Mammary epithelial cell (primary cell): ENCODE measurements at regions not wholly inside any gene's neighbourhood (a gene's known extent, or its start where the extent isn't known, plus 50 kb on each side); places are given as distances from the start of the nearest gene placed in this dataset.

Source experiments
- EZH2 ChIP-seq: IDR thresholded peaks from 2 replicates; pipeline ENCODE4 v1.6.1; 2012; ENCODE audit warnings: low read length, inconsistent platforms, borderline replicate concordance
- TF ChIP-seq, protein P1 (sequence below), 2 donors: IDR thresholded peaks in 1 of 2; conservative IDR thresholded peaks in 1 of 2; 2 replicates each; pipeline ENCODE4 v1.5.1; 2011 to 2012; ENCODE audit warnings: inconsistent platforms in 2 of 2, low read length in 2 of 2, mild to moderate bottlenecking in 2 of 2, control low read depth in 1 of 2, low read depth in 1 of 2; ENCODE audit not compliant: insufficient read depth in 1 of 2; ENCODE audit errors: extremely low read depth in 1 of 2

GRCh38 chr11:69360606-69361005, 66.7 kb downstream of the MYEOV start:
- TF ChIP-seq, protein P1, sequence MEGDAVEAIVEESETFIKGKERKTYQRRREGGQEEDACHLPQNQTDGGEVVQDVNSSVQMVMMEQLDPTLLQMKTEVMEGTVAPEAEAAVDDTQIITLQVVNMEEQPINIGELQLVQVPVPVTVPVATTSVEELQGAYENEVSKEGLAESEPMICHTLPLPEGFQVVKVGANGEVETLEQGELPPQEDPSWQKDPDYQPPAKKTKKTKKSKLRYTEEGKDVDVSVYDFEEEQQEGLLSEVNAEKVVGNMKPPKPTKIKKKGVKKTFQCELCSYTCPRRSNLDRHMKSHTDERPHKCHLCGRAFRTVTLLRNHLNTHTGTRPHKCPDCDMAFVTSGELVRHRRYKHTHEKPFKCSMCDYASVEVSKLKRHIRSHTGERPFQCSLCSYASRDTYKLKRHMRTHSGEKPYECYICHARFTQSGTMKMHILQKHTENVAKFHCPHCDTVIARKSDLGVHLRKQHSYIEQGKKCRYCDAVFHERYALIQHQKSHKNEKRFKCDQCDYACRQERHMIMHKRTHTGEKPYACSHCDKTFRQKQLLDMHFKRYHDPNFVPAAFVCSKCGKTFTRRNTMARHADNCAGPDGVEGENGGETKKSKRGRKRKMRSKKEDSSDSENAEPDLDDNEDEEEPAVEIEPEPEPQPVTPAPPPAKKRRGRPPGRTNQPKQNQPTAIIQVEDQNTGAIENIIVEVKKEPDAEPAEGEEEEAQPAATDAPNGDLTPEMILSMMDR (conservative IDR thresholded peaks at IDR 0.05 in 1 of 2, IDR thresholded peaks at IDR 0.05 in 1 of 2; ENCODE audit: extremely low read depth in 1 of 2, insufficient read depth in 1 of 2, low read depth in 1 of 2, low read length in 2 of 2): no peak
- no peak for TF ChIP-seq EZH2
